CD4-positive, alpha-beta T cell treated with Interleukin-4 for 4 hours (primary cell): ENCODE measurements at regions not wholly inside any gene's neighbourhood (a gene's known extent, or its start where the extent isn't known, plus 50 kb on each side); places are given as distances from the start of the nearest gene placed in this dataset.
"Not testable (repeated sequence)": the region's sequence is repeated elsewhere in the genome, so short reads cannot be mapped to it uniquely, and the experiment has no call there.

Experiments used
- DNase-seq: peaks from one replicate; pipeline ENCODE4 v3.0.0-alpha.2; 2020

DNA sequence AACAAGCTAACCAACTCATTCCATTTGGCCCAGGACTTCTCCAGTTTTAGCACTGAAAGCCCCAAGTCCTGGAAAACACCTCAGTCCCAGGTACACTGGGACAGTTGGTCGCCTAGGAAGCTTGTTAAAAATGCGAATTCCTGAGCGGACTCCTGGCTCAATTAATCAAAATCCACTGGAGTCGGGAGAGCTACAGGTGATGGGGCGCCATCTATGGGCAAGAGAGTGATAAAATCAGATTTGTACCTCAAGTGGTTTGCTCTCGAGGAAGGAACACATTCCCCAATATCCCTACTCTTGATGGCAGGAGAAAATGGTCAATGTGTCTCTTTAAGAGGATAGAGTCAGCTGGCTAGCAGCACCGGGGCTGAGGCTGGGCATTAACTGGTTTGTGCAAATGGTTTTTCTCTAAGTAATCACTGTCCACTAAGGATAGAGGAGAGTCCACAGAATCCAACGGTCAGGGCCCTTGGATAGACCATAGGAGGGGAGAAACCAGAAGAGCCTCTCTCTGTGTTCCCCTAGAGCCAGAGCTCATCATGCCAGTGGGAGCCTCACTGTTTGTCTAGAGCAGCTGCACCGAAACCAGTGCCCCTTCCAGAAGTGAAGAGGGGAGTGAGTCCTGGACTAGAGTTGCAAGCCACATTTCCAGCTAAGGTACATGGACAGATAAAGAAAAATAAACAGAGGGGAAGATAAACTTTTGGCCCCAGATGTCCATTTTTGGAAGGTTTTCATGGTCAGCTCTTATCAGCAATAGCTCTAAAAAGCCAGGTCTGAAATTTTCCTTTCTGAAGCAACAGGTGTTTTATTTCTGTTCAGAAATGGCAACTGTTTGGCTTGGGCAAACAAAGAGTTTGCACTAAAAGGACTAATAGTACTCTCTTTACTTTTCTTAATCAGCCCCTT is 148.5 kb downstream of the TENT5C start:
- DNase-seq, result peak; percentile 63

GRCh38 chr1:117757668-117758067 is 151.8 kb downstream of the TENT5C start:
- DNase-seq, result no peak

DNA sequence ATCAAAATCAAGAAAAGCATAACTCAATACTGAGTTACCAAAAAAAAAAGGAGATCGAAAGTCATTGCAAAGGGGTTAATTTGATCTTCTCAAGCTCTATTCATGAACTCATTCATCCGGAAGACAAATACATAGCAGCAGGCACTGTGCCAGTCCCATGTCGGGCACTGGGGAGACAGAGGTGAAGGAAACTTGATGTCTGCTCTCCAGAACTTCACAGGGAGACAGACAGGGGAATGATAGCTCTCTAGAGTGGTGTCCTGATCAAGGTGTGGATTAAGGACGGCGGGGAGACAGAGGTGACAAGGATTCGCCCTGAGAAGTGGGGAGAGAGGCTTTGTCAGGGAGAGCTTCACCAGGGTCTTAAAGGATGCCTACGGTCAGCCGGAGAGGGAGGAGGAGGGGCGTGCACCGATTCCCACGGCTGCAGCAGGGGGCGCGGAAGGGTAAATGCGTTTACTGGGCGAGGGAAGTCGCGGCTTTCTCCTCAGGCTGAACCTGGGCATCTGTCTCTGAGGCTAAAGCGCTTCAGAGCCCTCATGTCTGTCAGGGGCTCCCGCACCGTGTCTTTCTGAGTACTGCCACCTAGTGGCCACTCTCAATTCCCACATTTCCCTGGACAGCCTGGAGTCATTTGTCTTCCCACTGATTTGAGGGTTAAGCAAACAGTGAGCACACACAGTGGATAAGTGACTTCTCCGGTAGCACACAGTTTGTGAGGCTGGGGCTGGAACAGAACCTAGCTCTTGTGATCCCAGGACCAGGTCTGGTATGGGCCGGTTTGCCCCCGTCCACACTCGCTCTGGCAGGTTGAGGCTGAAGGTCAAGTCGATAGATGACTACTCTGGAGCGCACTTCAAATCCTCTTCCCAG is 152.8 kb downstream of the TENT5C start:
- peak; percentile 70 for DNase-seq

DNA sequence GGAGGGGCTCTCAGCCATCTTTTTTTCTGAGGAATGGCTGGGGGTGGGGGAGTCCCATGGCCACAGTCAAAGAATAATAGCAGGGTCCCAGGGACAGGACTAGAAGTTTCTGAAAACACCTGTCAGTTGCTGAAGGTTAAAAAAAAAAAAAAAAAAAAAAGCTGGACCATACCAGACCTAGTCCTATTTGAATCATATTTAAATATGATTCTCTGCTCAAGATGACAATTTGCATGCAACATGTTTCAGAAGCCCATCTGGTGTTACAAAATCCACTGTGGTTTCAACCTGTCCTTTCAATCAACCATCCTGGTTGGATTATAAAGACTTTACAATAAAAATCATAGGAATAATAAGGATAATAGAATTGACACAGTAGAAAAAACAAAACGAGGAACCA is 153.7 kb downstream of the TENT5C start:
- no peak for DNase-seq

DNA sequence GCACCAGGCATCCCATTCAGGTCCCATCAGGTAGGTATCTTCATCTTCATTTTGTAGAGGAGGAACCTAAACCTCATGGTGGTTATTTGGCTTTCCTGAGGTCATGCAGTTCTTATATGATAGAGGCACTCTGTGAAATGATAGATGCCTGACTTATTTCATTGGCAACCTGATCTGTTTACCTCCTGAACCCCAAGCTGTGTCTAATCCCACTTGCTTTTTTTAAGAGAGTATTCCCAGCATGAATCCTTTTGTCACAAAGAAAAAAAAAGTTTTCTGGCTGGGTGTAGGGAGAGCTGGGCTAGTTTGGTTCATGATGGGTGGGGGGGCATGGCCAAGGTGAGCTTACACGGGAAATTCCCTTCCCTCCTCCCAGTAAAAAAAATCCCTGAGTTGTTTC is 154.2 kb downstream of the TENT5C start:
- no peak for DNase-seq

GRCh38 chr1:117760485-117760884 is 154.6 kb downstream of the TENT5C start:
- DNase-seq, result no peak

GRCh38 chr1:117767756-117768155 is 161.7 kb downstream of the GDAP2 start:
- DNase-seq, result not testable (repeated sequence)

GRCh38 chr1:117770981-117771531 is 158.4 kb downstream of the GDAP2 start:
- DNase-seq, result no peak

DNA sequence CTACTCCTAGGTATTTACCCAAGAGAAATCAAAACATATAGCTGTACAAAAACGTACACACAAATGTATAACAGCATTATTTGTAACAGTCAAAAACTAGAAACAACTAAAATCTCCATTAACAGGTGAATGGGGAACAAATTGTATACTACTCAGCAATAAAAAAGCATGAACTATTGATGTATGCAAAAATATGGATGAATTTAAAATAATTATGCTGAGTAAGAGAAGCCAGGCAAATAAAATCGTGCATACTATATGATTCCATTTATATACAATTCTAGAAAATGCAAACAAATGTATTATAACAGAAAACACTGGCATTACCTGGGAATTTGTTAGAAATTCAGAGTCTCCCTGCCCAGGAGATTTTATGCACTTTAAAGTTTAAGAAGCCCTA is 150.1 kb downstream of the GDAP2 start:
- DNase-seq, result no peak

DNA sequence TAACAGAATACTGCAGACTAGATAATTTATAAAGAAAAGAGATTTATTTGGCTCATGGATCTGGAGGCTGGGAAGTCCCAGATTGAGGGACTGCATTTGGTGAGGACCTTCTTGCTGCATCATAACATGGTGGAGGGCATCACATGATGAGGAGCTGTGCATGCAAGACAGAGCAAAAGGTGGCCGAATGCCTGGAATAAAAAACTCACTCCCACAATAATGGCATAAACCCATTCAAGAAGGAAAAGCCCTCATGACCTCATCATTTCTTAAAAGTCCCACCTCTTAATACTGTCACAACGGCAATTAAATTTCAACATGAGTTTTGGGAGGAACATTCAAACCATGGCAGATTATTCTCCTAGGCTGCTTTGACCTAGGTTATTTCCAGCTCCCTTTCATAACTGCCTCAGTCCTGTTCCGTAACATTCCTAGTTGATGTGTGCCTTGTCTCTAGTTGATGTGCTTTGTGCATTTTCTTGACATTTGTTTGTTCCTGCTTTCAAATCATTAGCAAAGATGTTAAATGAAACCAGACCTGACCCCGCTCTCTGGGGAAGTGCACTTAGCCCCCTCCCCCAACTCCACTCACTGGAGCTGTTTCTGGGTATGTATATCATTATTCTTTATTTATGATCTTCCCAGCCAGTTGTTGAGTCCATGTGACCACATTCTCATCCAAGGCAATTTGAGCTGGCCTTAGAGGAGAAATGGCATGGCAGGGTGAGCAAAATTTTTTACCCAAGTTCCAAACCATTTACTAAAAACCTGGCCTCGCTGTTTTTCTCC is 148.5 kb downstream of the GDAP2 start:
- DNase-seq, result no peak

DNA sequence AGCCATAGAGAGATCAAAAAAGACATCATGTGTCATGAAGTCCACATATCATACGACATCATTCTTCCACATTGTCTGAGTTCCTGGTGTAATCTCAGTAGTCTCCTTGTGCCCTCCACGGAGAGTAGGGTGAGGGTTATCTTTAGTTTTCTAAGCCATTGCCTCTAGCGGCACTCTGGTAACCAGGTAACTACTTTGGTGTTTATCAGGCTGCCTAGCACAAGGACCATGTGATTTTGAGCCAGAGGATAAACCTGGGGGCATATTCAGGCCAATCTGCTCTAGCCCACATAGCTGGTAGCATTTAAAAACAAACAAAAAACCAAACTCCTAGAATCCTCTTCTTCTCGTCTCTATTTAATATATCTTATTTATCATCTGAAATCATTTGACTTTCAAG is 147.4 kb downstream of the GDAP2 start:
- DNase-seq, result no peak

DNA sequence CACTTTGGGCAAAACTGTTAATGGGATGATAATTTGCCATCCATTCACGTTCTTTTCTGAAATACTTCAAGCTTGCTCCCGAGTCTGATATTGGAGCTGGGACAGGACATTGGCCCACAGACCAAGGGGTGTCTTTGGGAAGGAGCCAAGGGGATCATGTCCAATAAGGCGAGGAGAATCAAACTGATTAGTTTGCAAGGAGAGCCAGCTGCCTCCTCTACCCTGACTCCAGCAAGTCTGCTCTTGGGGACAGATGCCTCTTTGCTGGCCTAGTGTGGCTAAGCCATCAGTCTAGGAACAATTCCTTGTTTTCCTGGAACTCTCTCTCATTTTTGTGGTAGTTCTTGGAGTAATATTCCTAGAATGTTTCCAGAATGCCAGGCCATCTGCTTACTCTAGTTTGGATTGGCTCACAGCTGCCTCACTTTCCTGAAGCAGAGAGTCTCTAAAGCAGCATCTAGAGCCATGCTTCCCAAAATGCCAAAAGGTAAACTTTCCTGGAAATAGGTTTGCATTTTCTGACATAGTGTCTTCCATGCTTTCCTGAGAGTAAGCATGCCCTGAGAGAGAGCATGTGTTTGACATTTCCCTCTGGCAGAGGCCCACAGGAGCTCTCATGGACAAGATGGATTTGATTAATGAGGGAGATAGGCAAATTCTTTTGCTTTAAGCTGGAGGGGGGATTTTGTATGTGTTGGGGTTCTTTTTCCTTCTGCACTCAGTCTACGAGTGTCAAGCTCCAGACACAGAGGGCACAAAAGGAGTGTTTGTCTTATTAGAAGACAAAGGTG is 145.6 kb downstream of the GDAP2 start:
- DNase-seq, result no peak

- DNase-seq, result no peak
Measured at GRCh38 chr1:117788014-117788413, 141.4 kb downstream of the GDAP2 start.

DNA sequence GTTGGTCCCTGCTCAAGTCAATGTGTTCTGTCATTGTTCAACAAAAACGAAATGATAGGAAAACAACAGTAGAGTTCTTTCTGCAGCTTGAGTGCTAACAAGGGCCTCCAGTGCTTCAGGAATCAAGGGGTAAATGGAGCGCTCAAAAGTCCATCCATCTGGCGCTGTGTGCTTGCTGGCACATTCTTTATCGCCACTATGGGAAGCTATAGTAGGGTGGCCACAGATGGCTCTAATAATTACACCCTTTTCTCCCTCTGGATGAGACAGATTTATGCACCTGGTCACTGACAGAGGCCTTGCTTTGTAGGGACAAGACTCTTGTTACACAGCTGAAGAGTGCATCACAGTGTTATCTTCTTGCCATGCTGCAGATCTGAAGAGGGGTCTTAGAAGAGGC is 136.0 kb downstream of the GDAP2 start:
- DNase-seq, result no peak

GRCh38 chr1:117794073-117794472 is 135.3 kb downstream of the GDAP2 start:
- no peak for DNase-seq

DNA sequence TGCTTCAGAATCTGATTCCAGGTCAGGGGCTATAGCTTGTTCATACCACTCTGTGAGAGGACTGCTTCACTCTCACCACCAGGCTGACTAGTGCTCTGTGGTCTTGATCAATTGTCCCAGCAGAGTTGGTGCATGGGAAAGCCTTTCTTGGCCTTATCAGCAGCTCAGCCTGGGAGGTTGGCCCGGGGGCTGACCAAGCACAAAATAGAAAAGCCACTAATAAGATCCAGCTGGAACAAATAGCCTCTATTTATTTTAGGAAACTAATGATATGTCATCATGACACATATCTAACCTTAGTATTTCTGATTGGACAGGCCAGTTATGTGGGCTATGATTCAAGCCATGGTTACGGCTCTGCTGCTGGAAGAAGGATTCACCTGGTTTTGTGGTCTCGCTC is 134.2 kb downstream of the GDAP2 start:
- no peak for DNase-seq

GRCh38 chr1:117795792-117796191 is 133.6 kb downstream of the GDAP2 start:
- no peak for DNase-seq

DNA sequence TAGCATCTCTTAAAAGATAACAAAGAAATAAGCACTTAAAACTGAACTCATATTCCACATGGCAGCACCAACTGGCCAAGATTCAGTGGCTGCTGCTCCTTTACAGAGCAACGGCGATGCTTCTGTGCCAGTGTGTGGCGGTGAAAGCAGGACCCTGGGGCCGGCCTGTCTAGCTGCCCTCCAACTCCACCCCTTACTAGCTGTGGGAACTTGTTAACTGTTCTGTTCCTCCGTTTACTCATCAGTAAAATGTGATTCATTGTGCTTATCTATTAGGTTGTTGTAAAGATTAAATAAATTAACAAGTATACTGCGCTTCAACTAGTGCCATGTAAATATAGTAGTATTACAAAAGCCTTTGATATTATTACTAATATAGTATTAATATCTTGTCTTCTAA is 133.2 kb downstream of the GDAP2 start:
- no peak for DNase-seq

GRCh38 chr1:117798550-117798949 is 130.9 kb downstream of the GDAP2 start:
- DNase-seq, result no peak

DNA sequence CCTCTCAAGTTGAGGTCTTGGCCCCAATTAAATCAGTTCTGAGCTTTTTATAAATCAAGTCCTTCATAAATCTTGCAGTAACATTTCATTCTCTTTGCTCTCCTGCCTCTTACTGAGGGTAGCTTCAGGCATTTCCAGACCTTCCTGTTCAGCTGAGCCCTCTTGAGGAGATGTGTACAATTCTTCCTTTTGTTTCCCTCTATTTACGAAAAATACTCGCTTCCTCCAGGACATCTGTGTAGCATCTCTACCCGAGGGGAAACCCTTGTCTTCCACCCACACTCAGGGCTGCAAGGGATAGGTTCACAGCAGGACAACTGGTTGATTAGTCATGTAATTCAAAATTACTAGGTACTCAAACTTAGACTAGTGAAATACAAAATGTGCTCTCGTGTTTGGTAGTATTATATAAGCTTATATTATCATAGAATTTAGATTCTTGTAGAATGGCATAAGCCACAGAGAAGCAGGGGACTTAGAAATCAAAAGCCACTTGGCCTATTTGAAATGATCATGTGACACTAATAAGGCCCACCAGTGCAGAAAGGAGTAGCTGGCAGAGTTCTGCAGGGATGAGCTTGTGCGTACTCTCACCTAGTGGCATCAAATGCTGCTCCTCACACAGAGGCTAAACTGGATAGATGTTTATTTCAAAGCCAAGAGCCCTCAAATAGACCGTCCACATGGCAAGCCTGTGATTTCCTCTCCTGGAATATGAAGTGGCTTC is 126.7 kb downstream of the GDAP2 start:
- no peak for DNase-seq

DNA sequence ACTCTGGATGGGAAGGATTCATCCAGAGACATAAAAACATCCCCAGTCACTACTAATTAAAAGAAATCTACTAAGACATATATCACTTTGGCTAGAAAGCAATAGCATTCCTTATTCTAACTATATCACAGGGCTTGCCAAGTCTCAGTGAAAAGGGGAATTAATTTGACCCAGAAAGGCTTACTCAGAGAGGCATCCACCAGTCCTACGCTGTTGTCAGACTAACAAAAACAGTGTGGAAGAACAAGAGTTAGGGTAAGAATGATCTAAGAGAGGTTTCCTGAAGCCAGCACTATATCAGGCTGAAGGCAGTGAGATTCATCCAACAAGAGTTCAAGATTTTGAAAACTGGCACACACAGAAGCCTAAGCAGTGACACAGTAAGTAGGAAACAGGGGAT is 126.1 kb downstream of the GDAP2 start:
- no peak for DNase-seq
